ENCODE measurements at regions not wholly inside any gene's neighbourhood (a gene's known extent, or its start where the extent isn't known, plus 50 kb on each side); places are given as distances from the start of the nearest gene placed in this dataset.

DNA sequence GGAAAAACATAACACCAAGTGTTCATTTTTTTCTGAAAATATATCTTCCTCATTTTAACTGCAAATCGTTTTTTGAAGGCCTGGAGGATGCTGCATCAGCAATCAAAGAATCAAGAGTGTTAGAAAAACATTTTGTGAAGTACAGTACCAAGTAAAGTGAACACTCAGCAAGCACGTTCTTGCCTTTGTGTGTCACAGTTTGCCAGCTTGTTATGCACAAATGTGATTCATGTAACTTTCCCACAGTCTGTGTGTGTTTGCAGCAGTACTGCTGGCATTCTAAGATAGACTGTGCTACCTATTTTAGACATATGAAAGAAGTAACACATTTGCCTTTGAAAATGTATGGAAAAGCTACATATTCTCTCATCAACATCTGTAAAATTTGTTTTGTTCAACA lies 1617.7 kb downstream of the RPA4 start:
- POLR2A ChIA-PET, result no interaction called here
- CTCF ChIA-PET (ENCODE audit: low intra/inter-chr PET ratio), result no interaction called here
- no peaks in the 10 kb centered on the region for H4K20me1 ChIP-seq (replicated peaks; ENCODE audit: control insufficient read depth, insufficient read depth, low read length)
- no peak overlapping the region for H3K27ac ChIP-seq (ENCODE audit: extremely low read depth, low read depth, low read length)
- BruUV-seq (replicated peaks), result no TSS peak
- no peaks in the 10 kb centered on the region for H3K9me3 ChIP-seq (replicated peaks; ENCODE audit: control insufficient read depth, insufficient read depth, low read depth, low read length)
- intact Hi-C loops (cut with micrococcal nuclease) (no loop called here), in situ Hi-C loops (cut with MboI) (no loop called here)
- no peak for DNase-seq (ENCODE audit: extremely low read depth in 1 of 4, low spot score in 3 of 4)
- no peak overlapping the region for H3K9ac ChIP-seq (ENCODE audit: insufficient read depth in 1 of 2, low read depth in 2 of 2, low read length in 2 of 2)
- H3K4me3 ChIP-seq, result no peak overlapping the region
- H3K79me2 ChIP-seq (ENCODE audit: control insufficient read depth, insufficient read depth, low read length), result no peaks in the 10 kb centered on the region
- H2AFZ ChIP-seq (ENCODE audit: low read depth, low read length), result no peak overlapping the region
- H3K4me1 ChIP-seq (replicated peaks in 1 of 2; ENCODE audit: control insufficient read depth in 2 of 2, insufficient read depth in 2 of 2, low read length in 2 of 2), result no peaks in the 10 kb centered on the region
- FAIRE-seq, result no peak
- H3K9me1 ChIP-seq (ENCODE audit: control insufficient read depth, insufficient read depth, low read length), result no peaks in the 10 kb centered on the region
- WGBS (ENCODE audit: insufficient coverage, low coverage, missing lambda C conversion rate), result 0% methylated on average over 2 of the region's 2 CpGs
- no peaks in the 10 kb centered on the region for H3K36me3 ChIP-seq (ENCODE audit: control insufficient read depth, insufficient read depth, low read length)
- no peak overlapping the region for H3K4me2 ChIP-seq (ENCODE audit: insufficient read depth, low read length)
- ATAC-seq, result no peak
- H3K27me3 ChIP-seq (ENCODE audit: control insufficient read depth in 2 of 2, insufficient read depth in 2 of 2, low read length in 2 of 2), result no peaks in the 10 kb centered on the region
- TF ChIP-seq ARHGAP35 (IDR thresholded peaks at IDR 0.05; ENCODE audit: partially characterized antibody) (no peak), IRF2 (CRISPR knock-in tag; IDR thresholded peaks at IDR 0.05) (no peak), ZNF133 (CRISPR knock-in tag; IDR thresholded peaks at IDR 0.05) (no peak), XRCC5 (IDR thresholded peaks at IDR 0.05; ENCODE audit: low read depth, low read length) (no peak), ZNF444 (CRISPR knock-in tag; IDR thresholded peaks at IDR 0.05) (no peak), ZFP1 (CRISPR knock-in tag; IDR thresholded peaks at IDR 0.05) (no peak), FOS (IDR thresholded peaks at IDR 0.05; ENCODE audit: extremely low read depth, insufficient read length) (no peak), MAFG (tag; conservative IDR thresholded peaks at IDR 0.05) (no peak), EP300 (IDR thresholded peaks at IDR 0.05; ENCODE audit: low read length) (no peak), SNRNP70 (optimal IDR thresholded peaks at IDR 0.05; ENCODE audit: low read depth, low read length) (no peak), CHD2 (IDR thresholded peaks at IDR 0.05; ENCODE audit: low read depth, low read length) (no peak), HSF4 (CRISPR knock-in tag; IDR thresholded peaks at IDR 0.05; ENCODE audit: borderline replicate concordance) (no peak), STAG1 (CRISPR knock-in tag; IDR thresholded peaks at IDR 0.05; ENCODE audit: borderline replicate concordance) (no peak), SETDB1 (IDR thresholded peaks at IDR 0.05; ENCODE audit: low read length) (no peak)
- TF ChIP-seq, protein P1, sequence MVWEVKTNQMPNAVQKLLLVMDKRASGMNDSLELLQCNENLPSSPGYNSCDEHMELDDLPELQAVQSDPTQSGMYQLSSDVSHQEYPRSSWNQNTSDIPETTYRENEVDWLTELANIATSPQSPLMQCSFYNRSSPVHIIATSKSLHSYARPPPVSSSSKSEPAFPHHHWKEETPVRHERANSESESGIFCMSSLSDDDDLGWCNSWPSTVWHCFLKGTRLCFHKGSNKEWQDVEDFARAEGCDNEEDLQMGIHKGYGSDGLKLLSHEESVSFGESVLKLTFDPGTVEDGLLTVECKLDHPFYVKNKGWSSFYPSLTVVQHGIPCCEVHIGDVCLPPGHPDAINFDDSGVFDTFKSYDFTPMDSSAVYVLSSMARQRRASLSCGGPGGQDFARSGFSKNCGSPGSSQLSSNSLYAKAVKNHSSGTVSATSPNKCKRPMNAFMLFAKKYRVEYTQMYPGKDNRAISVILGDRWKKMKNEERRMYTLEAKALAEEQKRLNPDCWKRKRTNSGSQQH (CRISPR knock-in tag; IDR thresholded peaks at IDR 0.05), result no peak
- TF ChIP-seq, protein P2, sequence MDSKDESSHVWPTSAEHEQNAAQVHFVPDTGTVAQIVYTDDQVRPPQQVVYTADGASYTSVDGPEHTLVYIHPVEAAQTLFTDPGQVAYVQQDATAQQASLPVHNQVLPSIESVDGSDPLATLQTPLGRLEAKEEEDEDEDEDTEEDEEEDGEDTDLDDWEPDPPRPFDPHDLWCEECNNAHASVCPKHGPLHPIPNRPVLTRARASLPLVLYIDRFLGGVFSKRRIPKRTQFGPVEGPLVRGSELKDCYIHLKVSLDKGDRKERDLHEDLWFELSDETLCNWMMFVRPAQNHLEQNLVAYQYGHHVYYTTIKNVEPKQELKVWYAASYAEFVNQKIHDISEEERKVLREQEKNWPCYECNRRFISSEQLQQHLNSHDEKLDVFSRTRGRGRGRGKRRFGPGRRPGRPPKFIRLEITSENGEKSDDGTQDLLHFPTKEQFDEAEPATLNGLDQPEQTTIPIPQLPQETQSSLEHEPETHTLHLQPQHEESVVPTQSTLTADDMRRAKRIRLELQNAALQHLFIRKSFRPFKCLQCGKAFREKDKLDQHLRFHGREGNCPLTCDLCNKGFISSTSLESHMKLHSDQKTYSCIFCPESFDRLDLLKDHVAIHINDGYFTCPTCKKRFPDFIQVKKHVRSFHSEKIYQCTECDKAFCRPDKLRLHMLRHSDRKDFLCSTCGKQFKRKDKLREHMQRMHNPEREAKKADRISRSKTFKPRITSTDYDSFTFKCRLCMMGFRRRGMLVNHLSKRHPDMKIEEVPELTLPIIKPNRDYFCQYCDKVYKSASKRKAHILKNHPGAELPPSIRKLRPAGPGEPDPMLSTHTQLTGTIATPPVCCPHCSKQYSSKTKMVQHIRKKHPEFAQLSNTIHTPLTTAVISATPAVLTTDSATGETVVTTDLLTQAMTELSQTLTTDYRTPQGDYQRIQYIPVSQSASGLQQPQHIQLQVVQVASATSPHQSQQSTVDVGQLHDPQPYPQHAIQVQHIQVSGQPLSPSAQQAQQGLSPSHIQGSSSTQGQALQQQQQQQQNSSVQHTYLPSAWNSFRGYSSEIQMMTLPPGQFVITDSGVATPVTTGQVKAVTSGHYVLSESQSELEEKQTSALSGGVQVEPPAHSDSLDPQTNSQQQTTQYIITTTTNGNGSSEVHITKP (IDR thresholded peaks at IDR 0.05; ENCODE audit: partially characterized antibody), result no peak
- TF ChIP-seq, protein P3, sequence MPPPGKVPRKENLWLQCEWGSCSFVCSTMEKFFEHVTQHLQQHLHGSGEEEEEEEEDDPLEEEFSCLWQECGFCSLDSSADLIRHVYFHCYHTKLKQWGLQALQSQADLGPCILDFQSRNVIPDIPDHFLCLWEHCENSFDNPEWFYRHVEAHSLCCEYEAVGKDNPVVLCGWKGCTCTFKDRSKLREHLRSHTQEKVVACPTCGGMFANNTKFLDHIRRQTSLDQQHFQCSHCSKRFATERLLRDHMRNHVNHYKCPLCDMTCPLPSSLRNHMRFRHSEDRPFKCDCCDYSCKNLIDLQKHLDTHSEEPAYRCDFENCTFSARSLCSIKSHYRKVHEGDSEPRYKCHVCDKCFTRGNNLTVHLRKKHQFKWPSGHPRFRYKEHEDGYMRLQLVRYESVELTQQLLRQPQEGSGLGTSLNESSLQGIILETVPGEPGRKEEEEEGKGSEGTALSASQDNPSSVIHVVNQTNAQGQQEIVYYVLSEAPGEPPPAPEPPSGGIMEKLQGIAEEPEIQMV (tag; conservative IDR thresholded peaks at IDR 0.05; ENCODE audit: low read depth), result no peak
